AG04449 (cell line): ENCODE measurements at regions not wholly inside any gene's neighbourhood (a gene's known extent, or its start where the extent isn't known, plus 50 kb on each side); places are given as distances from the start of the nearest gene placed in this dataset.

Experiments
- CTCF ChIA-PET: fragments of 350-600 bp; formaldehyde crosslinking; extraction: SDS; loops from one replicate; lab custom pipeline; 2021; ENCODE audit warnings: antibody characterized with exemption; lab: Yijun Ruan, JAX
- POLR2A ChIA-PET: fragments of 400-600, 350-600 bp; formaldehyde crosslinking; extraction: SDS; loops from one replicate; lab custom pipeline; 2020; ENCODE audit warnings: antibody characterized with exemption, inconsistent platforms; lab: Yijun Ruan, JAX
- DNase-seq: peaks from one replicate; pipeline ENCODE4 v3.0.0-alpha.2; 2010; ENCODE audit warnings: low read depth, low spot score
- H3K4me3 ChIP-seq: 2 replicates; pipeline ENCODE4 v1.5.1; 2011; ENCODE audit warnings: low read depth, mild to moderate bottlenecking, control low read depth, low read length
- CTCF ChIP-seq: IDR thresholded peaks from one replicate; pipeline ENCODE4 v1.5.1; 2011; ENCODE audit warnings: mild to moderate bottlenecking, moderate library complexity, low read length, control low read depth, inconsistent platforms; ENCODE audit not compliant: insufficient read depth; ENCODE audit errors: missing control alignments

- POLR2A ChIA-PET = no interaction called here
- no peak for TF ChIP-seq CTCF
- CTCF ChIA-PET = no interaction called here
- no peak overlapping the region for H3K4me3 ChIP-seq
- DNase-seq = no peak
These were observed 189.5 kb upstream of the RPL34 start for GRCh38 chr4:108430921-108431320.

- ChIA-PET POLR2A (no interaction called here), CTCF (no interaction called here)
These were observed 190.7 kb upstream of the RPL34 start for GRCh38 chr4:108429662-108430061.

GRCh38 chr4:108428923-108429322, 191.5 kb upstream of the RPL34 start:
- DNase-seq = no peak
- POLR2A ChIA-PET = no interaction called here
- CTCF ChIA-PET = no interaction called here
- no peak overlapping the region for H3K4me3 ChIP-seq
- no peak for TF ChIP-seq CTCF

More at GRCh38 chr4:108429662-108430061, 190.7 kb upstream of the RPL34 start:
- no peak for DNase-seq
- no peak overlapping the region for H3K4me3 ChIP-seq
- no peak for TF ChIP-seq CTCF

- CTCF ChIA-PET = no interaction called here
- TF ChIP-seq CTCF = no peak
- no peak overlapping the region for H3K4me3 ChIP-seq
- POLR2A ChIA-PET = no interaction called here
- DNase-seq = no peak
These were observed 192.4 kb upstream of the RPL34 start for GRCh38 chr4:108427946-108428485.

GRCh38 chr4:108426493-108426892, 193.9 kb upstream of the RPL34 start:
- H3K4me3 ChIP-seq = peak overlapping the region; percentile 4; the same call in 1 of the 2 replicates
- DNase-seq = no peak
- TF ChIP-seq CTCF = no peak
- ChIA-PET CTCF (interaction anchor here (1.3 kb wide), 1 partner anchor 9 kb away, joined by 3 read pairs; no protein-coding TSS in a partner anchor), POLR2A (no interaction called here)

GRCh38 chr4:108425988-108426387, 194.4 kb upstream of the RPL34 start:
- DNase-seq = peak; percentile 49
- ChIA-PET POLR2A (no interaction called here), CTCF (interaction anchor here (1.3 kb wide), 1 partner anchor 9 kb away, joined by 3 read pairs; no protein-coding TSS in a partner anchor)
- H3K4me3 ChIP-seq = peak overlapping the region; percentile 4
- TF ChIP-seq CTCF = no peak
